ENCODE measurements at regions not wholly inside any gene's neighbourhood (a gene's known extent, or its start where the extent isn't known, plus 50 kb on each side); places are given as distances from the start of the nearest gene placed in this dataset.
"Not testable (repeated sequence)": the region's sequence is repeated elsewhere in the genome, so short reads cannot be mapped to it uniquely, and the experiment has no call there.

GRCh38 chr6:55943329-55943728, 67.9 kb upstream of the BMP5 start:
- Mint-ChIP-seq H3K36me3 (no peaks in the 10 kb centered on the region), H3K4me1 (no peaks in the 10 kb centered on the region), H3K4me3 (no peak overlapping the region), H3K9me3 (peaks cover 4 to 33% (median 11%) of the 10 kb centered on the region in 6 donors), H3K27me3 (ENCODE audit: low read depth in 3 of 3) (peaks cover 0 to 2% (median 0%) of the 10 kb centered on the region in 3 donors), H3K27ac (no peak overlapping the region)
- no peak for DNase-seq

GRCh38 chr6:55941702-55942101, 66.3 kb upstream of the BMP5 start:
- peaks cover 4 to 44% (median 10%) of the 10 kb centered on the region in 6 donors for H3K9me3 Mint-ChIP-seq
- no peak overlapping the region for H3K4me3 Mint-ChIP-seq
- H3K4me1 Mint-ChIP-seq = no peaks in the 10 kb centered on the region
- no peaks in the 10 kb centered on the region for H3K36me3 Mint-ChIP-seq
- H3K27me3 Mint-ChIP-seq (ENCODE audit: low read depth in 3 of 3) = peaks cover 0 to 2% (median 0%) of the 10 kb centered on the region in 3 donors
- H3K27ac Mint-ChIP-seq = no peak overlapping the region
- DNase-seq = no peak

GRCh38 chr6:55937951-55938690, 62.7 kb upstream of the BMP5 start:
- DNase-seq = no peak
- H3K27me3 Mint-ChIP-seq (ENCODE audit: low read depth in 3 of 3) = peaks cover 0 to 2% (median 0%) of the 10 kb centered on the region in 3 donors

GRCh38 chr6:55937261-55937947, 62.0 kb upstream of the BMP5 start:
- Mint-ChIP-seq H3K27me3 (ENCODE audit: low read depth in 3 of 3) (peaks cover 0 to 2% (median 0%) of the 10 kb centered on the region in 3 donors), H3K36me3 (no peaks in the 10 kb centered on the region), H3K4me1 (no peaks in the 10 kb centered on the region), H3K4me3 (no peak overlapping the region), H3K9me3 (peaks cover 5 to 52% (median 14%) of the 10 kb centered on the region in 6 donors), H3K27ac (no peak overlapping the region)
- DNase-seq = no peak

More at GRCh38 chr6:55937951-55938690, 62.7 kb upstream of the BMP5 start:
- no peaks in the 10 kb centered on the region for H3K36me3 Mint-ChIP-seq
- peaks cover 6 to 53% (median 15%) of the 10 kb centered on the region in 6 donors for H3K9me3 Mint-ChIP-seq
- H3K4me1 Mint-ChIP-seq = no peaks in the 10 kb centered on the region
- H3K27ac Mint-ChIP-seq = no peak overlapping the region
- H3K4me3 Mint-ChIP-seq = no peak overlapping the region

GRCh38 chr6:55931101-55931500, 55.7 kb upstream of the BMP5 start:
- H3K27ac Mint-ChIP-seq = no peak overlapping the region
- H3K4me3 Mint-ChIP-seq = no peak overlapping the region
- H3K9me3 Mint-ChIP-seq = peaks cover 5 to 34% (median 12%) of the 10 kb centered on the region in 6 donors
- peaks cover 0 to 2% (median 0%) of the 10 kb centered on the region in 3 donors for H3K27me3 Mint-ChIP-seq (ENCODE audit: low read depth in 3 of 3)
- no peaks in the 10 kb centered on the region for H3K4me1 Mint-ChIP-seq
- DNase-seq = no peak
- no peaks in the 10 kb centered on the region for H3K36me3 Mint-ChIP-seq

- H3K27ac Mint-ChIP-seq; H3K4me1 Mint-ChIP-seq; H3K27me3 Mint-ChIP-seq (ENCODE audit: low read depth in 3 of 3); DNase-seq; H3K4me3 Mint-ChIP-seq; H3K36me3 Mint-ChIP-seq: not testable (repeated sequence)
- peaks cover 0 to 13% (median 4%) of the 10 kb centered on the region in 6 donors for H3K9me3 Mint-ChIP-seq
These were observed 52.3 kb upstream of the BMP5 start for GRCh38 chr6:55927713-55928112.

- Mint-ChIP-seq H3K27ac (no peak overlapping the region), H3K4me3 (no peak overlapping the region), H3K36me3 (no peaks in the 10 kb centered on the region), H3K9me3 (peaks cover 5 to 29% (median 10%) of the 10 kb centered on the region in 6 donors), H3K27me3 (ENCODE audit: low read depth in 3 of 3) (peaks cover 0 to 2% (median 0%) of the 10 kb centered on the region in 3 donors), H3K4me1 (no peaks in the 10 kb centered on the region)
- no peak for DNase-seq
These were observed 49.9 kb upstream of the BMP5 start for GRCh38 chr6:55925292-55925691.
